HG02588 (cell line): ENCODE measurements at regions not wholly inside any gene's neighbourhood (a gene's known extent, or its start where the extent isn't known, plus 50 kb on each side); places are given as distances from the start of the nearest gene placed in this dataset.

Source experiments
- ATAC-seq: cut with Tn5 transposase; IDR thresholded peaks from one replicate; pipeline ENCODE4 v1.9.1; 2021; ENCODE audit warnings: mild to moderate bottlenecking, moderate library complexity; ENCODE audit not compliant: unreplicated experiment

DNA sequence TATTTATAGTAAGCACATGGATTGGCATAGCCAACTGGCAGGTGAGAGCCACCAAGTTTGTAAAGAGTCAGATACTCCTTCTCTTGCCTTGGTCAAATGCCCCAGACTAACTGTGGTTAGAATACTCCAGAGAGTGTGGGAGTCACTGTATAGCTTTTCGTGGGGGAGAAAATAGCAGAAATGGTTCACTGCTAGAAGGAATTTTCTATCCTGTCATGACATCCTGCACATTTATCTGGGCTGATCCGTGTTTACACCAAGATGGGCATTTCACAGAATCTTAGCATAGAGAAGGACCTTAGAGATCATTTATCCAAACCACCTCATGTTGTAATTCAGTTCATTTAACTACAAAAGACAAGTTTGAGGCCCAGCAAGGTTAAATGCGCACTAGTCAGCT, 460.8 kb downstream of the ENC1 start:
- no peak for ATAC-seq

DNA sequence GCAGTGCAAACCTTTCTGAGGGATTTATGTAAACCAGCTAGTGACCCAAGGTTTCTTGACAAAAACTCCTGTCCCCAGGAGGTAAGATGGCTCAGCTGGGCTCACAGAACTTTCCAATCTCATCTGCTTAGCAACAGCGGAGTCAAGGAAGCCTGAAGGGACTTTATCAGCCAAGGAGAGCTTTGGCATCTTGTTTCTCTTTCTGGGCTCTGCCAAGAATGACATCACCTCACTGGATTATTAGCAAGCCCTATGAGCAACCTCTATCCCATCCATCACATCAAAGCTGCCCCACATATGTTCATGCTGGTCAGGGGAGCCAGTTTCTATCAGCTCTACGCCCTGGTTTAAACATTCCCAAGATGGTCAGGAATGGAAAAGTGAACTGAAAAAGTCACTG, 461.3 kb downstream of the ENC1 start:
- ATAC-seq, result no peak

DNA sequence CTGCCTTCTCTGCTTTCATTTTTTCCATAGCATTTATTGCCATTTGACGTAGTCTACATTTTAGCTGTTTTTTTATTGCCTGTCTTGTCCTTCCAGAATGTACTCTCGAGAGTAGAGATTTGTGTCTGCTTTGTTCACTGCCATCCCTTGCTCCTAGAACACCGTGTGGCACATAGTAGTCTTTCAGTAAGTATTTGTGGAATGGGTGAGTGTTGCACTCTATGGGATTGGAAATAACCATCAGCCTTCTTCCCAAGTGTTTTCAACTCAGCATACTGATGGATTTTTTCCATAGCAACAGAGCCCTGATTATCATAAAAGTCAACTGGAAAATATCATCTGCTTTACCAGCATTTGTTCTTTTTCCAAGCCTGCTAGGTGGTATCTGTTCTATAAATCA, 462.6 kb downstream of the ENC1 start:
- no peak for ATAC-seq

DNA sequence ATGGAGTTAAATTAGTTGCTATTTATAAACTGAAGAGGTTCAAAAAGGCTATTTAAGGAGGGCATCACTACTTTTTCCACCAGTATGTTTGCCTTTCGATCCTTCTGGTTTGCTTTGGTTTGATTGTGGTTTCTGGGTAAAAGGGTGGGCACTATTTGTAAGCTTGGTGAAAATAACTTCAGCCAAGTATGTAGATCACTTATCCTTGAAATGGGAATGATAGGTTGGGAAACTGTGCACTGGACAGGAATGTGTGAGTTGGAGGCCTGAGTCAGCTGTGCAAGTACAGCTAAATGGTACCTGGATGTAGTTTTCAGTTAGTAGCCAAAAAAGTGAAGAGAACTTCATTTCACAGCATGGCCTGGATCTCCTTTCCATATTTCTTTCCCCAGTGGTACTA, 466.2 kb downstream of the ENC1 start:
- ATAC-seq, result no peak

DNA sequence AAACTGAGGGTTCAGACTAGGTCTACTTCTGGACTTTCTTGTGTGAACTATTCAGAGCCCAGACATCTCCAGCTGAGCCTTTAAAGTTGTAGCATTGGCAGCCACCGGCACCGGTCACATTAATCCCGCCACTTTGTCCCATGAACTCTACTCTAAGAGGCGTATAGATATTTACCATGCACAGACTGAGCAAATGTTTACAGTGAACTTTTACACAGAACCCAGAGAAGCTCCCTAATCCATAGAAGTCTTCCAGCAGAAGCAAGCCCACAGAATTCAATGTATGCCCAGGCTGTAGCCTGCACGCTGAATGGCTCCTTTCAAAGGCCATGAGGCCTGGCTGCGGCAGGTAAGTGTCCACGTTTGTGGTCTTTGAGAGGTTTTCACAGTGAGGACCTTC, 466.9 kb downstream of the ENC1 start:
- ATAC-seq, result no peak

DNA sequence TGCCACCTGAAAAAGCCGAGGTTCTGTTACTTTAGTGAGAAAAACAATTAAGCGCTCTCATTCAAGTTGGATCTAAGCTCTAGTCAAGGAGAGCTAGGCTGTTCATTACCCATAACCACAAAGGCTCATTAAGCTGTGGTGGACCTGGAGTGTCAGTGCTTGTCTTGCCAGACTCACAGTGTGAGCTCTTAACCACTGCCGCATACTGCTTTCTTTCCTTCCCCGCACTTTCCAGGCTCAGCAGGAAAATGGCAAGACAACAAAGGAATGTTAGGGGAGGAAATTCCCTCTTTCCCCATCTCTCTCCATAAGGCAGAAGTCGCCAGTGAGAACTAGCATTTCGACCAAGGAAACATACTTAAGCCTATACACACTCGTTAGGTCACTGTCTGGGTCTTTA, 467.3 kb downstream of the ENC1 start:
- ATAC-seq, result no peak

DNA sequence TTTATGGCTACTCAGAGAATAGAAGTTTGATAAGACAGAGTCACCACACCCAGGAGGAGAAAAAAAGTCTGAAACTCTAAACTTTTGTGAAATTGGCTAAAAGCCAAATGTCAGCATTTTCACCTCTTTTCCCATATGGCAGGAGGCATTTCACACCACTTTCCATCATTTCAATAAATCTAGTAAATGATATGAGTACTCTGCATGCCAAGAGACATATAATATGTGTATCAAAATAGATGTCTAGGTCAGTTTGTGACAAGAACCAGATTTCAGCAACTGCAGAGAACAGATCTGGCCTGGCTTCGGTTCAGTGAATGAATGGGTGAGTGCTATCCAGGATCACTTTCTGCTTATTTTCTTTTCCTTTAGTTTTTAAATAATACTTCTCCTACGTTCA, 470.8 kb downstream of the ENC1 start:
- no peak for ATAC-seq

DNA sequence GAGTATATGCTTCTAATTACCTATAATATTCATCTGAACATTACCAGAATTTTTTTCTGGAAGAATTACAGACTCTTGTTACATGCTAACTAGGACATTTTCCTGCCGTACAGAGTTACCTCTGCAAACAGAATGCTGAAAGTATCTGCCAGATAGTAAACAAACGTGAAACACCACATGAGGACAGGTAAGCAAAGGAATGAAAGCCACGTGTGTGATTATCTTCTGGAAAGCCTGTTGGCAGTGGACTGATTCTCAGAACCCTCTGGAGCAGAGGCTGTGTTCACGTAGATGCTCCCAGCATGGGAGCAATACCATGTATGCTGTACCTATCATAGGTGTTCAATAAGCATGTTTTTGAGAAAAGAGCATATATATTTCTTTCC, 472.6 kb downstream of the ENC1 start:
- ATAC-seq, result no peak

DNA sequence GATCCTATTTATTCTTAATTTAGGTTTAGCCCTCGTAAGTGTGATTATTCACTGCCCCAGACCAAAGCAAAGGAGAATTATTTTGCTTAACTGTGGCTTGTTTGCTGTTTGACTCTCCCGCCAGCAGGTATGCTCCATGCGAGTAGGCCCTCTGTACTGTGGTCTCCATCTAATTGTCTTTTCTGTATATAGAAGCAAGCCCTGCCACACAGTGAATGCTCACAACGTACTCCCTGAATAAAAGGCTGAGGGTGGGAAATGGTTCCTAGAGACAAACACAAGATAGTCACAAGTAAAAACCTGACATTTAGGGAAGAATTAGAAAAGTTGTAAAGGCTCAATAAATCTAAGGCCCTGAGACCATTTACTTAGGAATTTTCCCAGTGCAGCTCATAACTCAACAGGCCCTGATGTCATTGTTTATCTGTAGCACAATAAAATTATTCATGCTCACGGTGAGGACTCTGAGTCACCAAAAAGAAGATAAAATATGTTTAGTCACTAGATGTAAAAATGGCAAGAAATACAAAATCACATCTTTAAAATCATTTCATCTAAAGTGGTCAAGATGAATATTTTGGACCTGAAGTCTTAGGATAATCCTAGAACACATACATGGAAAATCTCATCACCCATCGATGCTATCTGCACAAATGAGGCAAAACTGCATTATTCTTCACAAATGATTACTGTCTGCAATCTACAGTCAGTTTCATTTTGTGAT, 473.2 kb downstream of the ENC1 start:
- no peak for ATAC-seq

DNA sequence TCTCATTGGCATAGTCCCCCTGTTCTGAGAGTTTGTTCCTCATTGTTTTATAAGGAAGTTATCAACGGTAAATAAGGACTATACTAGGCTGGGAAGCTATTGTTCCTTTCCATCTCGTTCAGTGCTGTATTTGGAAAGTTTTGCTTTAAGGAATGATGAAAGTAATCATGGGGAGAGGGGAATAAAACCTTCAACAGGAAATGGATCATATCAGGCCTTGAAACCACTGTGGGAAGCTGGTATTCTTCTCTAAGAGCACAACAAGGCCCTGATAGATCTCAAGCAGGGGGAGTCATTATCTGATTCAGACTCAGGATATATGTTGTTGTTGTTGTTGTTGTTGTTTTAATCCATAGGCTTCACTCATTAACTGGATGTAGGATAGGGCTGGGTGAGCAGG, 474.5 kb downstream of the ENC1 start:
- no peak for ATAC-seq

DNA sequence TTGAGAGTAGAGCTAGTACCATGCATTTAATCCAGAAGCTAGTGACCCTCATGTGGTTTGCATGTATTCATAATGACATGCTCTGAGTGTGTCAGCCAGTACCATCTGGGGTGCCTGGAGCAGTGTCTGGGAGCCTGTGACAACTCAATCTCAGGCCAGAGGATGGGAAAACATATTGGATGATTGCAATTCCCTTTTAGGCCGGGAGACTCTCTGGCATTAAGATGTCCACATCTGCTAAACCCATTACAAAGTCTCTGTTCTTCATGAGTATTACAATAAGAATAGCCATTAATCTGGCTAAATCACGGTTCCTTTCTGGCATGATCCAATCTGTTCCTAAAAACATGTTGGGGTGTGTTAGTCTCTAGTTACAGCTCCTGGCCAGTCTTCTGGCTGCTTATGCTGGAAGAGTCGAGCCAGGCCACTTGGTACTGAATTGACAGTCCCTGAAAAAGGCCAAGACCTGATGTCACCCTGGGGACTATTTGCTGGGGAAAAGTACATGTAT, 475.7 kb downstream of the ENC1 start:
- ATAC-seq, result no peak

DNA sequence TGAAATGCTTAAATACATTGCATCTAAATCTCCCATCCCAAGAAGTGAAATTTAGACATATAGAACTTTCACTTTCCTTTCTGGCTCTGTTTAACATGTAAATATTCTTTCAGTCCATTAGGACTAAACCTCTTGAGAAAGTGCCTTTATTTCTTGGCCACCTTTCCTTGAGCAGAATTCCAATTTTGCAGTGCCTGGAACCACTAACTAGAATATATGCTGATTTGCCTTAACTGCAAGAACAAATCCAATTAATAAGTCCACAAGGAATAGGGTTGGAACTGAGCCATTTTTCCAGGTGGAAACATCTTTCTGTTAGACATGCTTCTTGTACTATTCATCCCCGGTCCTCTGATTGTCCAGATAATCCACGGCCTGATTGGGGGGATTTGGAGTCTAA, 478.0 kb downstream of the ENC1 start:
- ATAC-seq, result no peak

DNA sequence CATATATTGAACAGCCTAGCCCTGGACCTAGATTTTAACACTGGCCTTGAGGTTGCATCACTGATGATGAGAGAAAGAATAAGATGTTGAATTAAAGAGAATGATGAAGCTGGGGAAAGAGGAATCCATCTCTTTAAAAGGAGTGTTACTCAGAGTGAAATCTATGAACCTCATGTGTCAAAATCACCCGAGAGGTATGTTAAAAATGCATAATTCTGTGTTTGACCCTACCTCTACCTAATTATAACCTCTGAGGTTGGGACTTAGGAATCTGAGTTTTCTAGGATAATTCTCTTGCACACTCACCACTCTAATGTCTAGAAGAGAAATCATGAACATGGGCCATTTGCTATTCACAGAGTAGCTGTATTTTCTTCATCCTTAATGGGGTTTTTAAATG, 479.4 kb downstream of the ENC1 start:
- ATAC-seq, result no peak

DNA sequence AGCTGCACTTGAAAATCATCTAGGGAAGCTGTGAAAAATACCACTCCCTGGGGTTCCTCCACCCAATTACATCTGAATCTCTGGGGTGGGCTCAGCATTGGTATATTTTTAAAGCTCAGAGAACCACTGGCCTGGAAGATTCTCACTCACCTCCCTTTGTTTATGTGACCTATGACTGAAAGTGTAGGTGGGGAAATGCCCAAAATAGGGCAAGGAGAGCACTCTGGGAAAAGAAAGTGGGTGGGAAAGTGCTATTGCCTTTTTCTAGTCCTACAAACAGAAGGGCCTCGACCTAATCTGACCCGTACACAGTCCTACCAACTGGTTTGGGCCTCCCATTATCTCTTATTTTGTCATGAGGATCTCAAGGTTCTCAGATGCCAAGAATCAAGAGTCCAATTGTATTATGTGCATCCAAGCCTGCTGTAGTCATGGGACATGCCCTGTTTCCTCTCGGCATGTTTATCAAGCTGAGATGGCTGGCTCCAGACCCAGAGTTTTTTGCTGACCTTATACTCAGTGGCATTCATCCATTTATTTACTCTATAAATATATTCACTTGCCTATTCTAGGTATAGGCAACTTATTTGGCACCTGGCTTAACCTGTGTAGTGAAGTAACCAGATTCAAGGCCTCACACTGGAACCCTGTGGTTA, 483.7 kb downstream of the ENC1 start:
- ATAC-seq, result no peak

DNA sequence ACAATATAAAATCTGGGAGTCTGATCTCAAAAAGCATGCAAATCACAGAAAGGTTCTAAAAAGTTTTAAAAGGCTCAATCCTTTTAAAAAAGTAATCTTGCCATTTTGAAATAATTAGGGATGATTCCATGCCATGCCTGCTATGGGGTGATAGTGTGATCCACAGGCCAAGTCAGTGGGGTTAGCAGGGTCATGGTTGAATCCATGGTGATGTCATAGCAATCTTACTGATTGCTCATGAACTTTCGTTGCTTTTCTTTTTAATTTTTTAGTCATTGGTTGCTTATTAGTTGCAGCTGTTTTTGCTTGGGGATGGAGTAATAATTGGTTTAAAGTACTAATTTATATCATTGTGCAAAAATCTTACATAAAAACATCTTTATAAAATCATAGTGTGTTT, 485.0 kb downstream of the ENC1 start:
- no peak for ATAC-seq

DNA sequence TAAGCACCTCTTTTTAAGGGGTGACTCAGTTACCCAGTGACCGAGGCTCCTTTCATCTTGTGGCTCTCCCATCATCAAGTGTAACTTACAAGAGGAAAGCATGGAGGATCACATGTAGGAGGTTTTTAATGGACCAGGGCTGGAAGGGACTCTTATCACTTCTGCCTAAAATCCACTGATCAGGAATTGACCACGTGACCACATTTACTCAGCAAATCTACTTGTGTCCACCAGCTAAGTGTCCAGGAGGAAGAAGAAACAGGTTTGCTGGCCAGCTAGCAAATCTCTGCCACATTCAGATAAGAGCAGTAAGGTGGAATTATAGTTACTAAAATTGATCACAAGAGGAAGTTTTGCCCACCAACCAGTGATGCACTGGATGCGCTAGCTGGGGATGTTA, 486.0 kb downstream of the ENC1 start:
- ATAC-seq, result no peak

DNA sequence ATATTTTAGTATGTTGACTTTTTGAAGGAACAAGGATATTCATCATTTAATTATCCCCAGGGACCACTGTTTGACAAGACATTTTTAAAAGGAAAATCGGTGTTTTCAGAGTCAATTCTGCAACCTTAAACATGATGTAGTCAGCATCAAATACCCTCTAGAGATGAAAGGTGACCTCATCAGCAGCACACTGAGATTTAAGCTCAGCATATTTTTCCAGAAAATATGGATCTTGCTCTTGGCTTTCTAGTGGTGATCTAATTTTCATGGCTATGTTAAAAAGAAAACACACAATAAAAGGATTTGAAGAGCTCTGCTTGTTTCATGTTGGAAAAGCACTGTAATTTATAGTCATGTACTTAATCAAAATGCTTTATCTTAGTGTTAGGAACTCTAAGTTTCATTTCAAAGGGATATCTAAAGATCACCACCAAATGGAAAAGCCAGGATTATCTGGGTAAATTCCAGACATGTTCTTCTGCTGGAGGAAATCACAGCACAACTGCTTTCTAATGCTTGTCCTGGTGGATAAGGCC, 487.2 kb downstream of the ENC1 start:
- no peak for ATAC-seq

DNA sequence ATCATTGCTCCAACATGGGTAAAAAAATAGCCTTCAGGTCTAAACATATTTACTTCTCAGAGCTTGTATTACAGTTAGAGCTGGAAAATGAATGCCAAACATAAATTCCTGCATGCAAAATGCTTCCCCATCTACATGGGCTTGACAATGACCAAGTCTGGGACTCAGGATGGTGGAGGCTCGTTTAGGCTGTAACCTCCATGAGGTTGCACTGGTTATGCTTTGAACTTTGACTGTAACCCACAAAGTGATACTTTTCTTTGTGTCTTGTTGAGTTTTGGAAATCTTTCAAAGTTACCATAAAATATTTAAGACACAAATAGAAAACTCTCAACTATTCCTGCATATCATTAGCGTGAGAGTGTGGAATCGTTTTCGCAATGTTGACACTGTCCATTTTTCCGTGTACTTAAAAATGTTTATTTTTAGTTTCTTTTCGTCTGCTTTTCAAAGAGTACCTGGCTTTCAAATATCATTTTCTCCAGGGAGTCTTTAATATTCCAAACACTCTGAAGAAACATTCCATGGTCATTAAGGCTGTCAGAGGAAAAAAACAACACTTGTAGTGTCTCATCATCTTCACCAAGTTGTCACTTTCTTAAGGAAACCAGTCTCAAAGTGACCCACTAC, 487.8 kb downstream of the ENC1 start:
- no peak for ATAC-seq

DNA sequence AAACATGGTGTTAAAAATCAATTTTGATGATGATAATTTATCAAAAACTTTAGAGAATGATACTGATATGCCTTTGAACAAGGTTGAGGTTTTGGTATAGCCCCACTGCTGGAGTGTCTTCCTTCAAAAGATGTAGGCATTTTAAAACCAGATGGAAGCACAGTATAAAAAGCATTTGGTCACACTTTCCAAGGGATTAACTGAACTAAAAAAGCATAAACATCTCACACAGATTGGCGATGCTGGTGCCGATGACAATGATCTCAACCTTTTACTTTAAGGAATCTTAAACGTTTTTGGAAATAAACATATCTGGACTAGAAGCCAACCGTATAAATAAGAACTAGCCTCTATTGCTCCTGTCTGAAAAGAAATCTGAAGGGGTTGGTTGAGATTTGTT, 488.4 kb downstream of the ENC1 start:
- ATAC-seq, result no peak

DNA sequence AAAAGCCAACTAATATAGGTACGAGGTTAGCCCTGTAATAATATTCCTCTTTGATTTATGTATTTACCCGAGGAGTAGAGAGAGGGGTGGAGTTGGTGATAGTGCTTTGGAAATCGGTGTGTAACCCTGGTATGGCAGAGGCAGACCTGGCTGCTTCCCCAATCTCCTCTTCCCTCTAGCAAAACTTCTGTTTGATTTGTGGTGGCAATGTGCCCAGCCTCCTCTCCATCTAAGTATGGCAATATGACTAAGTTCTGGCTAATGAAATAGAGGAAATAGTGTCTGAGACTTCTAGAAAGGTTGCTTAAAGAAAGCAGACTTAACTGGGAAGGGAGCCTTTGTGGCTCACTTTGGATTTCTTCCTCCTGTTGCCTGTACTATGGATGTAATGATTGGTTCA, 491.1 kb downstream of the ENC1 start:
- no peak for ATAC-seq

DNA sequence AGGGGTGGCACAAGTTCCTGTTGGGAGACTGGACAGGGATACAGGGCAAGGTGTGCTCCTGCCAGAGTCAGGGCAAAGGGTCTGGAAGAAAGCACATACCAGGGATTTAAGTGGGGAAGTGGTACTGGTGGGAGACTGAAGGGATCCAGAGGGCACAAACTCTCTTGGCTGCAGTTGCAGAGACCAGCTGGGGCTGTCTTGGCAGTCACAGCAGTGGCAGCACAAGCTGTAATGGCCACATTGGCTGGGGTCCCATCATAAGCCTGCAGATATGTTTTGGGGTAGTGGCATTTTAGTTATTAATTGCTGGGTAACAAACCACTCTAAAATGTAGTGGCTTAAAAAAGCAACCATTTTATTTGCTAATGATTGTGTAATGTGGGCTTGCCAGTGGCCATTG, 492.2 kb downstream of the ENC1 start:
- no peak for ATAC-seq

DNA sequence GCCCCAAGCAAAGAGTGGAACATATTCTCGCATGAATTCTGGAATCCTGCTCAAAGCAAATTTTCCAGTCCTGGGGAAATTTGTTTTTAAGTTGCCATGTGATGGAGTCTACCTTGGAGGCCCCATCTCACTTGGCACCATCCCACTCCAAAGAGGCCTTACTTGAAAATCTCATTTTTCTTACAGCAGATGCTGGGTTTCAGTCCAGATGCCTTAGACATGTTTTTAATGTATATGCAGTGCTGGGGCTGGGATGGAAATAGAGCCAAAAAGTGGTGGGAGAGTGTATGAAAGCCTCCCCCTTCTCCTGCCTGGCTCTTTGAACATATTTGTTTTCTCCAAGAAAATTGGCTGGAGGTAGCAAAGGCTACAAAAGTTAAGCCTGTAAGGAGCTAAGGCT, 493.7 kb downstream of the ENC1 start:
- no peak for ATAC-seq
